ENCODE measurements at regions not wholly inside any gene's neighbourhood (a gene's known extent, or its start where the extent isn't known, plus 50 kb on each side); places are given as distances from the start of the nearest gene placed in this dataset.
A peak's percentile ranks its signal among the peaks of the same experiment; 100 is the strongest.
"Not testable (repeated sequence)": the region's sequence is repeated elsewhere in the genome, so short reads cannot be mapped to it uniquely, and the experiment has no call there.

- not testable (repeated sequence) for DNase-seq
Observed at GRCh38 chr20:7803411-7804151, 136.7 kb downstream of the HAO1 start.

GRCh38 chr20:7806831-7807230, 133.4 kb downstream of the HAO1 start:
- peak; percentile 12 for DNase-seq

- DNase-seq, result no peak
Observed at GRCh38 chr20:7817286-7817685, 123.0 kb downstream of the HAO1 start.

GRCh38 chr20:7818477-7818876, 121.8 kb downstream of the HAO1 start:
- no peak for DNase-seq

GRCh38 chr20:7820897-7821296, 119.4 kb downstream of the HAO1 start:
- DNase-seq, result no peak

- no peak for DNase-seq
Observed at GRCh38 chr20:7822772-7823171, 117.5 kb downstream of the HAO1 start.

- no peak for DNase-seq
Observed at GRCh38 chr20:7828437-7828836, 111.8 kb downstream of the HAO1 start.

GRCh38 chr20:7829031-7829430, 111.2 kb downstream of the HAO1 start:
- no peak for DNase-seq

- peak; percentile 59 for DNase-seq
Observed at GRCh38 chr20:7829776-7830175, 110.5 kb downstream of the HAO1 start.
